T-helper 1 cell treated with Interleukin-12 subunit alpha and Interleukin-12 subunit beta and Interleukin-4 antibody, amounts not matched to agents 30 ng/mL and 1 ng/mL, for 36 hours (primary cell): ENCODE measurements at regions not wholly inside any gene's neighbourhood (a gene's known extent, or its start where the extent isn't known, plus 50 kb on each side); places are given as distances from the start of the nearest gene placed in this dataset.

Experiments used
- intact Hi-C: fragments of 100-400 bp; cut with micrococcal nuclease; formaldehyde crosslinking; loops from one replicate; pipeline ENCODE4 v1.15.1; 2024

DNA sequence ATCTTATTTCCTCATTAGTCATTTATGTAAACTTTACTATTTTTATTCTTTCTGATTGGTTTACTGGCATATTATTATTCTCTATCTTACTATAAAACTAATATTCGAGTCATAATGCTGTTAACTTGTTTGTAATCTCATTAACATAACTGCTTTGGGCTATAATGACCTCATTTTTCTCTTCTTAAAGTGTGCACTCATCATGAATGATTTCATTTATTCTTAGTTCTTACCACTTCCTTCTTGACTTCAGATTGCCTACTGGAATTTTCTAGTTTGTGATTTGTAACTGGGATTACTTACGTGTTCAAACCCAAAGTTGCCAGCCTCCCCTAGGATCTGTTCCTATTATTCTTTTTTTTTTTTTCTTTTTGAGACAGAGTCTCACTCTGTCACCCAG lies 91.8 kb upstream of the TNFAIP3 start:
- intact Hi-C loops, result no loop called here

DNA sequence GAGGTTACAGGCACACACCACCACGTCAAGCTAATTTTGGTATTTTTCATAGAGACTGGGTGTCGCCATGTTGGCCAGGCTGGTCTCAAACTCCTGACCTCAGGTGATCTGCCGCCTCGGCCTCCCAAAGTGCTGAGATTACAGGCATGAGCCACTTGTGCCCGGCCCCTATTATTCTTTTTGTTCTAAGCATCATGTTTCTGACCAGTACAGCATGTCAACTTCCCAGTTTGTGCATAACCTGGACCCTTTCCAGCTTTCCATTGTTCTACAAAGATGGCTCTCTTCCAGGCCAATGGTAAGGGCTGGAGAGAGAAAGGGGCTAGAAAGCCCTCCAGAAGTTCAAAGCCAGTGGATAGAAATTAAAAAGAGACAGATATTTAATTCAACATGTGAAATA lies 91.3 kb upstream of the TNFAIP3 start:
- intact Hi-C loops, result no loop called here

DNA sequence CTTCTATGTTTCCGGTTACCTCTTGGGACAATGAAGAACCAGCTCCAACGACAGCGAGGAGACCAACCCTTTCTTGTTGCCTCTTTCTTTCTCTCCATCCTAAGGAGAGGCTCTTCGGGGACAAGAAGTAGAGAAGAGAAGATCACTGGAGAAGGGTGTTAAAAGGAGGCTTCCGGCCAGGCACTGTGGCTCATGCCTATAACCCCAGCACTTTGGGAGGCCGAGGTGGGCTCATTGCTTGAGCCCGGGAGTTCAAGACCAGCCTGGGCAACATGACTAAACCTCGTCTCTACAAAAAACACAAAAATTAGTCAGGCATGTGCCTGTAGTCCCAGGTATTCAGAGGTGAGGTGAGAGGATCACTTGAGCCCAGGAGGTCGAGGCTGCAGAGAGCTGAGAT lies 90.8 kb upstream of the TNFAIP3 start:
- intact Hi-C loops, result no loop called here

DNA sequence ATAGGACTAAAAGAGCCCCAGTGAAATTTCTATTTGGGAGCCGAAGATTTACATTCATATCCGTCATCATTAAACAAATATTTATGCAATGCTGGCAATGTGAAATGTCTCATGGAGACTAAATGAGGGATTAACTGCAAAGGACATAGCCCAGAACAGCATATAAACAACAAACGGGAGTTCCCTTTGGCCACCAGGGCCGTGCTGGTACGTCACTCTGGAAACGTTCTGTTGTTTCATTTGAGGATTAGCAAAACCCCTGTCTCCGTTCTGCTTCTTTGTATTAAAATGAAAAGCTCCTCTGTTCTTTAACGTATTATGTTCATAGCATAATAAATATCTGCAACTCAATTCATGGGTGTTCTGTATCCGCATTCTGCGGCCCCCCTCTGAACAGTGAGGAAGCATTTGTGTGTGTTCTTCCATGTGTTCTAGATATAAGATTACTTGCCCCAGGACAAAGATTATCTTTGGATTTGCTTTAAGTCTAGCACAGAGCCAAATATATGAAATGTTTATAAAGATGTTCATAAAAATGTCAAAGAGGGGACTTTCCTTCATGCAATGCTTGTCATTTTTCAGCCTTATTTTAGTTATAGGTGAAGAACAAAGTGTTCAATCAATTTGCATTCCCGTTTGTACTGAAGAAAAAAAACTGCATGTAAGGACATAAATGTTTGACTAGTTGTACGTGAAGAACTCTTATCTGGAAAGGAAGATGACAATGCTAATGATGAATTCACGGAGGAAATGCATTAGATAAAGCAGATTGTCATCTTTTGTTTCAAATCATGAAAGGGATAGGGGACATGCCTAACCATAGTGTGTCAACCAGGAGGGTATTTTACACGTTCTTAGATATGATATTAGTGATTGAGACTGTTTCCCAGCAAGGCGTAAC lies 90.0 kb upstream of the TNFAIP3 start:
- intact Hi-C loops, result no loop called here

DNA sequence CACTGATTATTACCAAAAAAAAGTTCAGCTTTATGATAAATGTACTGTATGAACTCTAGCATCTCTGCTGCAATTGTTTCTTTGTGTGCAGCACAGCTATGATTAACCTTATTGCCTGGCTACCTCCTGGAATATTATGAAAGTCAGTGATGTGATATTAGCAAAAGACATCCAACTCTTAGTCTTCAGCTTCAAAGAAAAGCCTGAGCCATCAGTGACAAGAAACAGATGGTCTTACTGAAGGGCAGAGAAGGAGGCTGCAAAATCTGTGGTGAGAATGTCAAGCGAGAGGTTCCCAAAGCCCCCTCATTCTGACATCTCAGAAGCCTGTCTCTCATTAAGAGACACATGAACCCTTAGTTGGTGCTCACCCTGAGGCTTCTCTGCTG lies 89.4 kb upstream of the TNFAIP3 start:
- intact Hi-C loops, result no loop called here

DNA sequence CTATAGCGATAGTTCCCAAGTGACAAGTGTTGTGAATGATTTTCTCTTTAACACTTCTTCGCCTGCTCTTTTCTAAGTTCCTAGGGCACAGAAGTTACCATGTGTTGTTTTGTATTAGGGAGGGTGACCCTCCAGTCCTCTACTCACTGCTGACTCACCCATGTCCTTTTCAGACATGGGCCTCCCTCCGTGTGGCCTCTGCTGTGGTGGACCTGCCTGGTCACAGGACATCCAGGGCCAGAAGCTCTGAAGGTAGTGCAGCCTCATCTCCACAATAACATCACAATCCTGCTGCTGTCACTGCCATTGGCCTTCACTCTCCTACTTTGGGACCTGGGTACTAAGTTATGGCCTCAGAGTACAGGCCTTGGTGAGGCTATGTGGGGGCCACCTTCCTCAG lies 87.1 kb upstream of the TNFAIP3 start:
- intact Hi-C loops, result no loop called here

DNA sequence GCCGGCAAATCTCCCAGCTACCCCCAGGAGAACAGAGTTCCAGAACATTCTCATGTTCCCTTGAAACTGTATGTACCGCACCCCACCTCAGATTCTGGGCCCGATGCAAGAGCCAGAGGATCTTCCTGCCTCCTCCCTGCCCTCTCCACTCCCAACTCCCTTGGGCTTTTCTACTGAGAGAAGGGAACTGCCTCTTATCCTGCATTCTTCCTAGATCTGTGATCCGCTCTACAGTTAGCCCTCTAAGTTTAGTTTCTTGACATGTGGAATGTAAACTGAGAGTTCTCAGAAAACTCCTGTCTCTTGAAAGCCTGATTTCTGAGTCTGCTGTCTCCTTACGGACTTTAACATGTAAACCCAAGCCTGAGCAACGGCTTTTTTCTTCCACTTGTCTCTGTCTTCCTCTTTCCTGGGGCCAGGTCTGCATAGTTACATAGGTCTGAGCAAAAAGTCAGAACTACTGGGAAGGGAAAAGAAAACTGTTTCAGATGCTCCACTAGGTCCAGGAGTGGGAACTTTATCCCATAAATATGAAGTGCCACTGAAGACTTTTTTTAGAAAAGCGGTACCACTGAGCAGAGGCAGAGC lies 86.5 kb upstream of the TNFAIP3 start:
- intact Hi-C loops, result no loop called here

DNA sequence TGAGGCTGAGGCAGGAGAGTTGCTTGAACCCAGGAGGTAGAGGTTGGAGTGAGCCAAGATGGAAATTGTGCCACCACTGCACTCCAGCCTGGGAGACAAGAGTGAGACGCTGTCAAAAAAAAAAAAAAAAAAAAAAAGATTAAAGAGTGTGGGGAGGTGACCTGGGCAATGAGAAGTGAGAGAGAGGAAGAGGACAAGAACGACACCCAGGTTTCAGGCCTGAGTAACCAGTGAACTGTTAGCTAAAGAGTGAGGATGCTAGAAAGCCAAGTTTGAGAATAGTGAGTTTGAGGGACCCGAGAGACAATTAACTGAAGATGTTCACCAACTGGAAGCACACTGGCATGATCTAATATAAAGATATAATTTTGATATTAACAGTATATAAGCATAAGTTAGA lies 85.4 kb upstream of the TNFAIP3 start:
- intact Hi-C loops, result no loop called here

DNA sequence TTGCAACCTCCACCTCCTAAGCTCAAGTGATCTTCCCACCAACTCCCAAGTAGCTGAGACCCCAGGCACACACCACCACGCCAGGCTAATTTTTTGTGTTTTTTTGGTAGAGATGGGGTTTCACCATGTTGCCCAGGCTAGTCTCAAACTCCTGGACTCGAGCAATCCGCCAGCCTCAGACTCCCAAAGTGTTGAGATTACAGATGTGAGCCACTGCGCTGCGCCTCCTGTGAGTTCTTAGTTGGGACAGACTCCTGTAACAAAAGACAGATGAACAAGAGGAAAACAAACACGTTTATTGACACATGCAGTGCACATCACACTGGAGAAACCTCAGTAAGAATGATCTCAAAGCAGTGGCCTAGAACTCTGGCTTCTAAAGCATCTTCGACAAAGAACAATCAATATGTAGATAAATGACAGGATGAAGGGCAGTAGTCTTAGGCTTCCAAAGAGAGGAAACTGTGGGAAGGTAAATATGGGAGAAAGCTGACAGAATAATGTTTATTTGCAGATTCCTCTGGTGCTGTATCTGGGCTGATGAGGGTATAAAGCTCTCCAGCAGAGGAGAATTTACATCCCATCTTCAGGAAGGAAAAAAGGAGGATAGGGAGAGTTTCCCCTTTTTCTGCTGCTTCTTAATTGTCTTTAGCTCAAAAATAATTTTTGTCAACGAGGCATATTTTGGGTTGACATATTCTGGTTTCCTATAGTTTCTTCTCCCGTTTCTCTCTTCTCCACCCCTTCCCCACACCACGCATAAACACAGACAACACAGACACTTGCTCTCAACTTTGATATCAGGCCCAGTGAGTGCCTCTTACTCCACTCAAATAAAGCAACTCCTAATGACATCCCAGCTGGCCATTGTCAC lies 84.7 kb upstream of the TNFAIP3 start:
- intact Hi-C loops, result no loop called here

DNA sequence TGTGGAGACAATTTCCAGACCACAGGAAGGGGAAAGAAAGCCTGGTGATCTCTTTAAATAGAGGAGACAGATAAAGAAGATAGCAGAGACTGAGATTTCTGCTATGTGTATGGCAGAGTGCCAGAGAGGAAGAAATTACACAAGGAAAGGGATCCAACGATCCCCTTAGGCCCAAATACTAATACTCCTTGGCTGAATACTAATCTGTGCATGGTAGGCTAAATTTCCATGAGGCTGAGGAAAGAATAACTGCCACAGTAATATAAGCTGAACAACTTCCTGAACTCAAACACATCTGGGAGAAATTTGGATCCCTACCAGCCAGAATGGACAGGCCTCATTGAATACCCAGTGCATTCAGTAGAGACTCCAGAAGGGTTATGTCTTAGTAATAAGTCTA lies 83.3 kb upstream of the TNFAIP3 start:
- intact Hi-C loops, result no loop called here

DNA sequence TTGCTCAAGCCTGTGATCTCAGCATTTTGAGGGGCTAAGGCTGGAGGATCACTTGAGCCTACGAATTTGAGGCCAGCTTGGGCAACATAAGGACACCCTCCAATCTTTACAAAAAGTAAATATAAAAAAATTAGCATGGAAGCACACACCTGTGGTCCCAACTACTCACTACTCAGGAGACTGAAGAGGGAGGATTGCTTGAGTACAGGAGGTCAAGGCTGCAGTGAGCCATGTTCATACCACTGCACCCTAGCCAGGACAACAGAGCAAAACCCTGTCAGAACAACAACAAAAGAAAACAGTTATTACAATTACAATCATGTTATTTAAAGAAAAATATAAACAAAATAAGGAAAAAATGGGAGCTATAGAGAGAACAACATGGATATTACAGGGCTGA lies 82.5 kb upstream of the TNFAIP3 start:
- intact Hi-C loops, result no loop called here

DNA sequence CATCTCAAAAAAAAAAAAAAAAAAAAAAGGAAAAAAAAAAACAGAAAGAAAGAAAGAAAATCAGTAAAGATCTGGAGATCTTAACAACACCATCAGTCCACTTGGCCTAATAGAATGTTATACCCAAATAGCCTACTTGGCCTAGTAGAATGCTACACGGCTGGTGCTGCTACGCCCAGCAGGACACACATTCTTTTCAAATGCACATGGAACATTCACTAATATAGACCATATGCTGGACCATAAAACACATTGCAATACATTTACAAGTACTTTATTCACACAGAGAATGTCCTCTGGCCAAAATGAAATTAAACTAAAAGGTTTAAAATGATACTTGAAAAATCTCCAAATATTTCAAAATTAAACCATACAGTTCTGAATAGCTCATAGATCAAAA lies 80.0 kb upstream of the TNFAIP3 start:
- intact Hi-C loops, result no loop called here

DNA sequence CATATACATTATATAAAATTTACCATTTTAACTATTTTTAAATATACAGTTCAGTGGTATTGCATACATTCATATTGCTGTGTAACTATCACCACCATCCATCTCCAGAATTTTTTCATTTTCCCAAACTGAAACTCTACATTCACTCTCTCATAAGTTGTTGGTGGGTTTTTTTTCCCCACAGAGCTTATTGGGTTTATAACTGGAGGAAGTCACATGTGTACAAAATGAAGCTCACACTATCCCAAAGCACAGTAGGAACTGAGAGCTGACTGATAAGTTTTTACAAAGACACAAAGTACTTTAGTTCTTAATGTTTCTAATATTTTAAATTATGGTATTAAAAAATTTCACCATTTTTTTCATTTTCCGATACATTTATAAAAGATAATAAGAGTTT lies 78.8 kb upstream of the TNFAIP3 start:
- intact Hi-C loops, result no loop called here

DNA sequence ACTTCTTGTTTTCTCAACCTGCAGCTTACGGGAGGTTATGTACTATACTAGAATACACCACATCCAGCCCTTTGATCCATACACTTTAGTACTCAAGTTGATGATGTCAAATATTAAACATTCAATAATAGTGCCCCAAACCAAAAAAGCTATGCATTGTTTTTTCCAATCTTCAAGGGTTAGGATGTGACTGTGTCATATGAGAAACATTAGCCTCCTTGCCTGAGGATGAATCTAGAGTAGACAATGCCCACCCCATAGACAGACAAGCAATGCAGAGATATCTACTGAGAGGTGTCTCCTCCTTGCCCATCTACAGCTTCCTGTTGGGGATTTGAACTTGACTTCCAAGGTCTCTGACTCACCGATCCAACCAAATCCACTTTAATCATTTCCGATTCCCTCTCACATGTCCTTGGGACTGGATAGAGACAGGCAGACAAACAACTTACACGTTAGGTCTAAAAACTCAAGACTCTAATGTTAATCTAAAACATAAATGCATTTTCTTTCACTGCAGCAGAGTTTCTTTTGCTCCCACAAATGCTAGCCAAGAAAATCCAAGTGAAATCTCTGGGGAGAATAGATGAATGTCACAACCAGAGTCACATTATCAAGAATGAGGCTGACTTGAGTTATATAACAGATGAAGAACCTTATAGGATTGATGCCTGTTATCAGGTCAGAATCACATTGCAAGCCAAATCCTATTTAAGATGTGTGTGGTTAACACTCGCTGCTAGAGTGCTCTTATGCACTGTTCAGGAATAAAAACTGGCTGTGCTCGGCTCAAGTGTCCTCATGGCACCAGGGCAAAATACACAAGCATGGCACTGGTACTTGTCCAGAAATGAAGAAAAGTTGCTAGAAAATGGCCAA lies 75.5 kb upstream of the TNFAIP3 start:
- intact Hi-C loops, result loop anchor here (2.0 kb wide), 4 partner anchors 19 to 83 kb away; no protein-coding TSS in a partner anchor

DNA sequence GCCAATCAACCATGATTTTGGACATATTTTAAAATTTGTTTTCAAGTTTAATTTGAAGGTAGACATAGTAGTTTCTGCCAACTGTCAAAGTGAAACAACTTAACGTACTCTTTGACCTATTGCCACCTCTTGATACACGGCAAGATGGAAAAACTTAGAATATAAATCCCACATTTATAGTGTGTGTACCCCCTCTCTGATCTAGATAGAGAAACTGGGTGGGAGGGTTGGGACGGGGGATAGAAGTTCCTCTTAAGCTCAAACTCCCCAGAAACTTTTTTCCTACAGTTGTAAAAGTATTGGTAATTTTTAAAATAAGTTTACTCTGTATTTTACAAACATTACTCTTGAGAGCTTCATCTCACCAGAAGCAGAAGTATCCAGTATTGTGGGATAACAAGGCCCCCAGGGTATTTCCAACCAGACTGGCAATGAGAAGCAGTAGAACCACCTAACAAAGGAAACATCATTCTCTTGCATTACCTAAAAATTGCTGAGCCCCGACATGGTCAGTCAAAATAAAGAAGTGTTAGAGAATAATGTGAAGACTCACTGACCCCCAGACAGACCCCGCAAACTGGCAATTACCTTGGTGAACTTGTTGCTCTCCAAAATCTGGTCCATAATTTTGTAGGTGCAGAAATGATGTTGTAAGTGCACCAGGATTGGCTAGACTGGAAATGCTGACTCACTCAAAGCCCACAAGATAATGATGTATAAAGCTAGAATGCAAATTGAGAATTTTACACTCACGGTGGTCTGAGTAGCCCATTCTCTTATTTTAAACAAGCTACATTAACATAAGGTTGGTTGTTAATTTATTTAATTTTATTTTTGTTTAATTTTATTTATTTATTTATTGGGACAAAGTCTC lies 74.7 kb upstream of the TNFAIP3 start:
- intact Hi-C loops, result no loop called here

DNA sequence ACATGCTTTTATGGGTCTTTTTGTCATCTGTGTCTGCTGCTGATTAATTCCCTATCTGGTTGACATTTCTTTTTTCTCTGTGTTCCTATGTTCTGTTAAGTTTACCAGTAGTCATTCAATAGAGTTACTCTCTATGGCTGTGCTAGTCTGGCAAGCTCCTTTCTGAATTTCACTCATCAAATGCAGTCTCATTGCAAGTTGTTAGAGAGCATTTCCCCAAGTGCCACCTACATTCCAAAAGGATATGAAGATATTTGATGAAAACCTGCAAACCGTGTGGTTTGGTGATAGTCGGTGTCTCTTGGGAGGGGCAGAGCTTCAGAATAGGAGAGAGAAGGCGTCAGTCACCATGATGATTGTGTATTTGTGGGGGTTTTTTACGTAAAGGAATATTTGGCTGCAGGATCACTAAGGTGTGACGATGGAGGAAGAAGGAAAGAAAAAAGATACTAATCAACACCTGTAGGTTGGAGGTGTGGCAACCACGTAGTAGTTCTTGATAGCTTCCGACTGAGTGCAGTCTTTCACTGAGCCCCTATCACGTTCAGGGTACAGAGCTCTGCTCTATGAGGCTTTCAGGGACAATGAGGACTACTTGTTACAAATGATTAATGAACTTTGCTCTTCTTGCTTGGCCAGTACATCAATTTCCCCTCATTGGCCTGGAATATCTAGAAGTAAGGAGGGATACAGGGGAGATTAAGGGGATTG lies 73.1 kb upstream of the TNFAIP3 start:
- intact Hi-C loops, result no loop called here

DNA sequence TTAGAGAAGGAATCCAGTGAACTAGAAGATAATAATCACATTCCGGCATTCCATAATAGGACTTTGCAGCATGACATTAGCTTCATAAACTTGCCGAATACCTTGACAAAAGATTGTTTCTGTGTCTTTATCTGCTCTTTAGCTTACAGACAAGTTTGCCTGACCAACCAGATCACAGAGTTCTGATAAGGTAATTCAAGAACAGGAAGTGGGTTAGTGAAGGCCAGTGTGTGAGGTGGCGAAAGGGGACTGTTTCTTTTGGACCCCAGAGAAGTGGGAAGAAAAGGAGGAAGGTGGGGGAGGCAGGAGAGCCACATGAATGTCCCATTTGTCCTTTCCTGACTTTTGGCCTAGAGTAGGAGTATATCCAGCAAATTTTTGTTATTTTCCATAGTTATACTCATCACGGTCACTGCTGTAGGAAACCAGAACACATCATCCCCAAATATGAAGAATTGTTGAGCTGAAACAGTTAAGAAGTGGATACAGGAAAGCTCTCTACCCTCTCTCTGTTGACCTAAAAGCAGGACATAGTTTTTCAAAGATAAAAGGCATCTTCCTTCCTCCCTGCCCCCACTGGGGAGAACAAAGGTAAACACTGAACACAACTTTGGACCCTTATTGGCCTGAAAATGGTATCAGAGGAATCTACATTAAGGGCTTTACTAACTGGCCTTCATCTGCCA lies 72.4 kb upstream of the TNFAIP3 start:
- intact Hi-C loops, result no loop called here

DNA sequence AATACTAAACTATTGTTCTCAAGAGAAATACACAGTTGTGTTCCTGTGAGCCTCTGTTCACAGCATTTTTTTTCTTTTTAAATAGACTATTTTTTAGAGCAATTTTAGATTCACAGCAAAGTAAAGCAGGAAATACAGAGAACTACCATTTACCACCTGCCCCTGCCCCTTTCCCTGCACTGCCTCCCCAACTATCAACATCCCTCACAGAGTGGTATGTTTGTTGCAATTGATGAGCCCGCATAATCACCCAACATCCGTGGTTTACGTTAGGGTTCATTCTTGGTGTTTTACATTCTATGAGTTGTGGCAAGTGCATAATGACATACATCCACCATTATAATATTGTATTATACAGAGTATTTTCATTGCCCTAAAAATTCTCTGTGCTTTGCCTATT lies 71.6 kb upstream of the TNFAIP3 start:
- intact Hi-C loops, result no loop called here

DNA sequence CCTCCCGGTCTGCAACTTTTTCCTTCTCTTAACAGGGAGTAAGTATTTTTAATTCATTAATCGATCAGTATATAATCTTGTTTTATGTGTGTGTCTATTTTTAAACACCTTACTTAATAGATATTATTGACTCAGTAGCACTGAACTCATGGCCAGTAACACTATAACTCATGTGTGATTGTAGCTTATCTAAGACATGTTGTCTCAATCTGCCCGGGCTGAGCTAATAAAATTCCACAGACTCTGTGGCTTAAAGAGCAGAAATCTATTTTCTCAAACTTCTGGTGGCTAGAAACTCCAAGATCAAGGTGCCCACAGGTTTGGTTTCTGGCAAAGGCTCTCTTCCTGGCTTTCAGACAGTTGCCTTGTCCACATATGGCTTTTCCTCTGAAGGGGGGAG lies 68.8 kb upstream of the TNFAIP3 start:
- intact Hi-C loops, result no loop called here
